Lung (tissue), 11 donors: ENCODE measurements at regions not wholly inside any gene's neighbourhood (a gene's known extent, or its start where the extent isn't known, plus 50 kb on each side); places are given as distances from the start of the nearest gene placed in this dataset.

ENCODE experiments used
- ATAC-seq: fragments of 200-7000 bp; cut with Tn5 transposase; one replicate; pipeline ENCODE4 v1.9.1; 2020; ENCODE audit warnings: moderate number of reproducible peaks; ENCODE audit not compliant: insufficient read depth, low FRiP score
- DNase-seq, 3 donors: peaks; one replicate each; pipeline ENCODE4 v3.0.0-alpha.2; 2013 to 2017
- H3K27ac ChIP-seq, 2 donors: one replicate each; pipeline ENCODE4 v1.5.1; 2013; ENCODE audit warnings: mild to moderate bottlenecking in 2 of 2, moderate library complexity in 2 of 2, control low read depth in 1 of 2, inconsistent platforms in 1 of 2, low read depth in 1 of 2, low read length in 1 of 2
- H3K27me3 ChIP-seq, 3 donors: one replicate each; pipeline ENCODE4 v1.5.1; 2013; ENCODE audit warnings: low read length in 2 of 3; ENCODE audit not compliant: control insufficient read depth in 3 of 3, insufficient read depth in 3 of 3
- H3K36me3 ChIP-seq, 4 donors: one replicate each; pipeline ENCODE4 v1.5.1; 2013; ENCODE audit warnings: low read length in 4 of 4, mild to moderate bottlenecking in 1 of 4, moderate library complexity in 1 of 4; ENCODE audit not compliant: control insufficient read depth in 4 of 4, insufficient read depth in 4 of 4
- H3K4me1 ChIP-seq, 5 donors: one replicate each; pipeline ENCODE4 v1.5.1; 2013; ENCODE audit warnings: low read length in 5 of 5, mild to moderate bottlenecking in 2 of 5, moderate library complexity in 1 of 5; ENCODE audit not compliant: control insufficient read depth in 5 of 5, insufficient read depth in 5 of 5
- H3K4me3 ChIP-seq: one replicate; pipeline ENCODE4 v1.5.1; 2013; ENCODE audit warnings: mild to moderate bottlenecking, control low read depth, moderate library complexity
- H3K9ac ChIP-seq, 2 donors: one replicate each; pipeline ENCODE4 v1.5.1; 2013; ENCODE audit warnings: low read length in 2 of 2, control low read depth in 1 of 2; ENCODE audit not compliant: insufficient read depth in 1 of 2
- H3K9me3 ChIP-seq, 4 donors: one replicate each; pipeline ENCODE4 v1.5.1; 2013; ENCODE audit warnings: low read length in 3 of 4, mild to moderate bottlenecking in 1 of 4, moderate library complexity in 1 of 4; ENCODE audit not compliant: control insufficient read depth in 4 of 4, insufficient read depth in 3 of 4
- CTCF ChIP-seq: IDR thresholded peaks from 2 replicates; pipeline ENCODE4 v1.5.1; 2012; ENCODE audit warnings: mild to moderate bottlenecking; ENCODE audit errors: control extremely low read depth, extremely low read depth
- WGBS, 2 donors: extraction: QIAGEN DNeasy Blood & Tissue Kit; methylation state at CpG; one replicate each; pipeline ENCODE4 v1.1.7; 2013; 5-methylcytosine and 5-hydroxymethylcytosine counted together
- donor health status: control.
- donor health status: control.
- donor health status: Bipolar disorder and iron deficiency.
- donor health status: healthy.
- donor health status: DM: yes; HTN: yes; CAD: no.

- no peak overlapping the region for H3K4me3 ChIP-seq
- ATAC-seq: no peak
- peaks cover 0 to 3% (median 0%) of the 10 kb centered on the region in 4 donors for H3K9me3 ChIP-seq
- no peak overlapping the region for H3K27ac ChIP-seq
- 78 to 83% methylated on average over 6 of the region's 6 CpGs for WGBS, 2 donors
- H3K9ac ChIP-seq: no peak overlapping the region
- no peak for TF ChIP-seq CTCF
- H3K27me3 ChIP-seq: peaks cover 0 to 10% (median 0%) of the 10 kb centered on the region in 3 donors
- DNase-seq: no peak
- no peaks in the 10 kb centered on the region for H3K36me3 ChIP-seq
- peaks cover 0 to 7% (median 0%) of the 10 kb centered on the region in 5 donors for H3K4me1 ChIP-seq
Observed at GRCh38 chr3:33932010-33932764, 133.8 kb downstream of the PDCD6IP start.

- H3K27ac ChIP-seq: no peak overlapping the region
- no peaks in the 10 kb centered on the region for H3K27me3 ChIP-seq
- DNase-seq: no peak
- peaks cover 0 to 3% (median 0%) of the 10 kb centered on the region in 4 donors for H3K9me3 ChIP-seq
- no peak overlapping the region for H3K9ac ChIP-seq
- H3K4me1 ChIP-seq: peaks cover 0 to 20% (median 4%) of the 10 kb centered on the region in 5 donors
- WGBS, 2 donors: 73 to 88% methylated on average over 3 of the region's 3 CpGs
- no peaks in the 10 kb centered on the region for H3K36me3 ChIP-seq
- no peak overlapping the region for H3K4me3 ChIP-seq
- TF ChIP-seq CTCF: no peak
- no peak for ATAC-seq
Observed at GRCh38 chr3:33936171-33936920, 137.9 kb downstream of the PDCD6IP start.

- WGBS, 2 donors: 58 to 73% methylated on average over 1 of the region's 1 CpG
Observed at GRCh38 chr3:33936921-33937525, 138.6 kb downstream of the PDCD6IP start.

More at GRCh38 chr3:33936921-33937525, 138.6 kb downstream of the PDCD6IP start:
- Histone ChIP-seq H3K27ac (no peak overlapping the region), H3K4me3 (no peak overlapping the region), H3K36me3 (no peaks in the 10 kb centered on the region), H3K4me1 (peaks cover 0 to 20% (median 4%) of the 10 kb centered on the region in 5 donors), H3K9ac (no peak overlapping the region), H3K9me3 (peaks cover 0 to 3% (median 0%) of the 10 kb centered on the region in 4 donors), H3K27me3 (no peaks in the 10 kb centered on the region)
- DNase-seq (peak in 2 of 3 donors; percentile 79 to 84), ATAC-seq (no peak)
- no peak for TF ChIP-seq CTCF
